HG03175 (cell line): ENCODE measurements at regions not wholly inside any gene's neighbourhood (a gene's known extent, or its start where the extent isn't known, plus 50 kb on each side); places are given as distances from the start of the nearest gene placed in this dataset.
"Not testable (repeated sequence)": the region's sequence is repeated elsewhere in the genome, so short reads cannot be mapped to it uniquely, and the experiment has no call there.

Experiments used
- ATAC-seq: cut with Tn5 transposase; IDR thresholded peaks from one replicate; pipeline ENCODE4 v1.9.1; 2021; ENCODE audit warnings: mild to moderate bottlenecking, moderate library complexity; ENCODE audit not compliant: unreplicated experiment

GRCh38 chr3:70743754-70744153 lies 431.3 kb upstream of the MDFIC2 start:
- no peak for ATAC-seq

- no peak for ATAC-seq
Observed at GRCh38 chr3:70742081-70742480, 429.6 kb upstream of the MDFIC2 start.

GRCh38 chr3:70740872-70741271 lies 428.4 kb upstream of the MDFIC2 start:
- ATAC-seq, result no peak

GRCh38 chr3:70740071-70740470 lies 427.6 kb upstream of the MDFIC2 start:
- ATAC-seq, result no peak

GRCh38 chr3:70738291-70738681 lies 425.8 kb upstream of the MDFIC2 start:
- ATAC-seq, result no peak

GRCh38 chr3:70737666-70738290 lies 425.3 kb upstream of the MDFIC2 start:
- no peak for ATAC-seq

- ATAC-seq, result no peak
Observed at GRCh38 chr3:70736009-70736408, 423.6 kb upstream of the MDFIC2 start.

- ATAC-seq, result no peak
Observed at GRCh38 chr3:70734756-70735155, 422.3 kb upstream of the MDFIC2 start.

- no peak for ATAC-seq
Observed at GRCh38 chr3:70731046-70731445, 418.6 kb upstream of the MDFIC2 start.

GRCh38 chr3:70729845-70730244 lies 417.4 kb upstream of the MDFIC2 start:
- ATAC-seq, result no peak

GRCh38 chr3:70728311-70728710 lies 415.9 kb upstream of the MDFIC2 start:
- no peak for ATAC-seq

GRCh38 chr3:70726961-70727360 lies 414.5 kb upstream of the MDFIC2 start:
- no peak for ATAC-seq

GRCh38 chr3:70726096-70726938 lies 413.9 kb upstream of the MDFIC2 start:
- no peak for ATAC-seq

GRCh38 chr3:70722018-70722417 lies 409.6 kb upstream of the MDFIC2 start:
- no peak for ATAC-seq

- ATAC-seq, result no peak
Observed at GRCh38 chr3:70716832-70717231, 404.4 kb upstream of the MDFIC2 start.

GRCh38 chr3:70712449-70713082 lies 400.1 kb upstream of the MDFIC2 start:
- no peak for ATAC-seq

- no peak for ATAC-seq
Observed at GRCh38 chr3:70703305-70704102, 391.1 kb upstream of the MDFIC2 start.

GRCh38 chr3:70702132-70702531 lies 389.7 kb upstream of the MDFIC2 start:
- ATAC-seq, result no peak

GRCh38 chr3:70684701-70685100 lies 372.3 kb upstream of the MDFIC2 start:
- ATAC-seq, result no peak

- ATAC-seq, result not testable (repeated sequence)
Observed at GRCh38 chr3:70675810-70676209, 363.4 kb upstream of the MDFIC2 start.
